ENCODE measurements at regions not wholly inside any gene's neighbourhood (a gene's known extent, or its start where the extent isn't known, plus 50 kb on each side); places are given as distances from the start of the nearest gene placed in this dataset.

DNA sequence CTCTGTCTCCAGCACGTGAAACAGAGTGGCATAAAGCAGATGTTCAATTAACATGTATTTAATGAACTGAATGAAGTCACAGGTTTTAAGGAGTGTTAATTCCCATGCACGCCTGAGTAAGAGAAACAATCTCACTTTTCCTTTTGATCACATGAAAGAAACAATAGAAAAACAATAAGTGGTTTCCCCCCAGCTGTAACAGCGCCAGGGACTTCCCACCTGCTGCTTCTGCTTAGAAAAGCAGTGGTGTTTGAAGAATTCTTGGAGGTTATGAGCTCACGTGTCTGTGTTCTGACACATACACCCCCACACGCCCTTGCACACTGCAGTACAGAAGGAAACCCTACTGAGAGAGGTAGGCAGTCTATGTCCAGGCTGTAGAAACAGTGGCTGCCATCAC is 51.3 kb upstream of the FRMD4A start:
- Histone ChIP-seq H3K27ac (ENCODE audit: extremely low read depth, low read depth, low read length) (no peak overlapping the region), H3K9me3 (ENCODE audit: control insufficient read depth, insufficient read depth, low read depth, low read length) (no peaks in the 10 kb centered on the region), H3K36me3 (ENCODE audit: control insufficient read depth in 2 of 2, insufficient read depth in 1 of 2, low read length in 2 of 2) (no peaks in the 10 kb centered on the region), H3K4me3 (ENCODE audit: low read depth, low read length) (no peak overlapping the region), H3K4me1 (ENCODE audit: control insufficient read depth, insufficient read depth, low read length) (no peaks in the 10 kb centered on the region)
- POLR2A ChIA-PET = interaction anchor here (1.1 kb wide), 1 partner anchor 15 kb away, joined by 6 read pairs; no protein-coding TSS in a partner anchor
- CTCF ChIA-PET = interaction anchor here (0.5 to 1.3 kb wide), 5 partner anchors 13 to 1010 kb away, joined by 3 to 6 read pairs (median 3); no protein-coding TSS in a partner anchor
- TF ChIP-seq, protein P1, sequence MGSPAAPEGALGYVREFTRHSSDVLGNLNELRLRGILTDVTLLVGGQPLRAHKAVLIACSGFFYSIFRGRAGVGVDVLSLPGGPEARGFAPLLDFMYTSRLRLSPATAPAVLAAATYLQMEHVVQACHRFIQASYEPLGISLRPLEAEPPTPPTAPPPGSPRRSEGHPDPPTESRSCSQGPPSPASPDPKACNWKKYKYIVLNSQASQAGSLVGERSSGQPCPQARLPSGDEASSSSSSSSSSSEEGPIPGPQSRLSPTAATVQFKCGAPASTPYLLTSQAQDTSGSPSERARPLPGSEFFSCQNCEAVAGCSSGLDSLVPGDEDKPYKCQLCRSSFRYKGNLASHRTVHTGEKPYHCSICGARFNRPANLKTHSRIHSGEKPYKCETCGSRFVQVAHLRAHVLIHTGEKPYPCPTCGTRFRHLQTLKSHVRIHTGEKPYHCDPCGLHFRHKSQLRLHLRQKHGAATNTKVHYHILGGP (tag by site-specific recombination; IDR thresholded peaks at IDR 0.05) = peak; percentile 93
- peak; percentile 84 for TF ChIP-seq ZIC2 (tag by site-specific recombination; IDR thresholded peaks at IDR 0.05)
- TF ChIP-seq ZNF555 (tag by site-specific recombination; conservative IDR thresholded peaks at IDR 0.05) = no peak
- peak; percentile 72 for TF ChIP-seq EGR2 (tag by site-specific recombination; IDR thresholded peaks at IDR 0.05; ENCODE audit: low read depth)
- TF ChIP-seq, protein P2, sequence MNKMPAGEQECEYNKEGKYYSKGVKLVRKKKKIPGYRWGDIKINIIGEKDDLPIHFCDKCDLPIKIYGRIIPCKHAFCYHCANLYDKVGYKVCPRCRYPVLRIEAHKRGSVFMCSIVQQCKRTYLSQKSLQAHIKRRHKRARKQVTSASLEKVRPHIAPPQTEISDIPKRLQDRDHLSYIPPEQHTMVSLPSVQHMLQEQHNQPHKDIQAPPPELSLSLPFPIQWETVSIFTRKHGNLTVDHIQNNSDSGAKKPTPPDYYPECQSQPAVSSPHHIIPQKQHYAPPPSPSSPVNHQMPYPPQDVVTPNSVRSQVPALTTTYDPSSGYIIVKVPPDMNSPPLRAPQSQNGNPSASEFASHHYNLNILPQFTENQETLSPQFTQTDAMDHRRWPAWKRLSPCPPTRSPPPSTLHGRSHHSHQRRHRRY (tag by site-specific recombination; IDR thresholded peaks at IDR 0.05) = no peak
- TF ChIP-seq SCRT2 (tag by site-specific recombination; IDR thresholded peaks at IDR 0.05) = 0 out of 2 replicates have a peak, but pooled peaks have one; percentile 22
- peak; percentile 77 for TF ChIP-seq ZFHX2 (tag by site-specific recombination; conservative IDR thresholded peaks at IDR 0.05)
- no peak for TF ChIP-seq RBAK (tag by site-specific recombination; IDR thresholded peaks at IDR 0.05)

GRCh38 chr10:14381475-14381874 is 50.8 kb upstream of the FRMD4A start:
- ChIA-PET CTCF (interaction anchor here (0.5 to 1.1 kb wide), 2 partner anchors 186 to 1009 kb away, joined by 3 read pairs; no protein-coding TSS in a partner anchor), POLR2A (interaction anchor here (1.1 kb wide), 1 partner anchor 15 kb away, joined by 6 read pairs; no protein-coding TSS in a partner anchor)
- no peak overlapping the region for H3K27ac ChIP-seq (ENCODE audit: extremely low read depth, low read depth, low read length)
- H3K9me3 ChIP-seq (ENCODE audit: control insufficient read depth, insufficient read depth, low read depth, low read length) = no peaks in the 10 kb centered on the region
- H3K4me3 ChIP-seq (ENCODE audit: low read depth, low read length) = no peak overlapping the region
- peak; percentile 59 for TF ChIP-seq ZNF623 (tag by site-specific recombination; IDR thresholded peaks at IDR 0.05)
- TF ChIP-seq IKZF3 (tag by site-specific recombination; IDR thresholded peaks at IDR 0.05) = no peak
- no peaks in the 10 kb centered on the region for H3K36me3 ChIP-seq (ENCODE audit: control insufficient read depth in 2 of 2, insufficient read depth in 1 of 2, low read length in 2 of 2)
- H3K4me1 ChIP-seq (ENCODE audit: control insufficient read depth, insufficient read depth, low read length) = no peaks in the 10 kb centered on the region

DNA sequence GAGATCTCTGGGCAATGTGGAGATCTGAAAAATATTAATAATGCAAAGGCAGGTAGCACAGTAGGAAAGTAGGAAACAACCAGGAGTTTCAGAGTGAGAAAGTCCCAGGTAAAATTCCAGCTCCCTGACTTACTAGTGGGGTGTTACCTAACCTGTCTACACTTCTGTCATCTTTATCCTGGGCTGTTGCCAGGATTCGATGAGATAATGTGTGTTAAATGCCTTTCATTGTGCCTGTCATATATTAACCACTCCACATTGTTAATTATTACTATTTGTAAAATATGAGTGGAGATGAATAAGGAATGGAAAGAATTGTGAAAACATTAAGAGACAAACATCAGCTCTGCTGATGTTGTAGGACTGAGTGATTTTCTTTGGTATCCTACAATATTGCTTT is 50.0 kb upstream of the FRMD4A start:
- H3K36me3 ChIP-seq (ENCODE audit: control insufficient read depth in 2 of 2, insufficient read depth in 1 of 2, low read length in 2 of 2) = no peaks in the 10 kb centered on the region
- ChIA-PET CTCF (no interaction called here), POLR2A (no interaction called here)
- no peaks in the 10 kb centered on the region for H3K9me3 ChIP-seq (ENCODE audit: control insufficient read depth, insufficient read depth, low read depth, low read length)
- no peak overlapping the region for H3K27ac ChIP-seq (ENCODE audit: extremely low read depth, low read depth, low read length)
- no peaks in the 10 kb centered on the region for H3K4me1 ChIP-seq (ENCODE audit: control insufficient read depth, insufficient read depth, low read length)
- no peak overlapping the region for H3K4me3 ChIP-seq (ENCODE audit: low read depth, low read length)
- TF ChIP-seq ZNF391 (tag by site-specific recombination; IDR thresholded peaks at IDR 0.05; ENCODE audit: borderline replicate concordance, low read depth) (no peak), ZNF24 (tag by site-specific recombination; IDR thresholded peaks at IDR 0.05) (no peak), ZFP37 (tag by site-specific recombination; IDR thresholded peaks at IDR 0.05) (no peak), TRIM28 (IDR thresholded peaks at IDR 0.05; ENCODE audit: borderline replicate concordance, low read length) (no peak), ZNF239 (tag by site-specific recombination; IDR thresholded peaks at IDR 0.05) (no peak), ZNF394 (tag by site-specific recombination; IDR thresholded peaks at IDR 0.05; ENCODE audit: borderline replicate concordance) (no peak), ZNF843 (tag by site-specific recombination; IDR thresholded peaks at IDR 0.05) (no peak), SP3 (tag by site-specific recombination; IDR thresholded peaks at IDR 0.05) (no peak), ELK4 (IDR thresholded peaks at IDR 0.05; ENCODE audit: borderline replicate concordance, low read depth, low read length) (no peak), KLF16 (tag by site-specific recombination; IDR thresholded peaks at IDR 0.05) (no peak), ZNF350 (tag by site-specific recombination; IDR thresholded peaks at IDR 0.05) (no peak), ZNF768 (tag by site-specific recombination; IDR thresholded peaks at IDR 0.05) (no peak), ZFP3 (tag by site-specific recombination; IDR thresholded peaks at IDR 0.05; ENCODE audit: low read depth) (no peak)
- TF ChIP-seq, protein P3, sequence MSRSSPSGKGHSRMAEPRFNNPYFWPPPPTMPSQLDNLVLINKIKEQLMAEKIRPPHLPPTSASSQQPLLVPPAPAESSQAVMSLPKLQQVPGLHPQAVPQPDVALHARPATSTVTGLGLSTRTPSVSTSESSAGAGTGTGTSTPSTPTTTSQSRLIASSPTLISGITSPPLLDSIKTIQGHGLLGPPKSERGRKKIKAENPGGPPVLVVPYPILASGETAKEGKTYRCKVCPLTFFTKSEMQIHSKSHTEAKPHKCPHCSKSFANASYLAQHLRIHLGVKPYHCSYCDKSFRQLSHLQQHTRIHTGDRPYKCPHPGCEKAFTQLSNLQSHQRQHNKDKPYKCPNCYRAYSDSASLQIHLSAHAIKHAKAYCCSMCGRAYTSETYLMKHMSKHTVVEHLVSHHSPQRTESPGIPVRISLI (tag by site-specific recombination; IDR thresholded peaks at IDR 0.05) = no peak
- TF ChIP-seq, protein P4, sequence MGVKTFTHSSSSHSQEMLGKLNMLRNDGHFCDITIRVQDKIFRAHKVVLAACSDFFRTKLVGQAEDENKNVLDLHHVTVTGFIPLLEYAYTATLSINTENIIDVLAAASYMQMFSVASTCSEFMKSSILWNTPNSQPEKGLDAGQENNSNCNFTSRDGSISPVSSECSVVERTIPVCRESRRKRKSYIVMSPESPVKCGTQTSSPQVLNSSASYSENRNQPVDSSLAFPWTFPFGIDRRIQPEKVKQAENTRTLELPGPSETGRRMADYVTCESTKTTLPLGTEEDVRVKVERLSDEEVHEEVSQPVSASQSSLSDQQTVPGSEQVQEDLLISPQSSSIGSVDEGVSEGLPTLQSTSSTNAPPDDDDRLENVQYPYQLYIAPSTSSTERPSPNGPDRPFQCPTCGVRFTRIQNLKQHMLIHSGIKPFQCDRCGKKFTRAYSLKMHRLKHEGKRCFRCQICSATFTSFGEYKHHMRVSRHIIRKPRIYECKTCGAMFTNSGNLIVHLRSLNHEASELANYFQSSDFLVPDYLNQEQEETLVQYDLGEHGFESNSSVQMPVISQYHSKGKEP (tag by site-specific recombination; IDR thresholded peaks at IDR 0.05) = no peak
